Osteoblast (primary cell): ENCODE measurements at regions not wholly inside any gene's neighbourhood (a gene's known extent, or its start where the extent isn't known, plus 50 kb on each side); places are given as distances from the start of the nearest gene placed in this dataset.
"Not testable (repeated sequence)": the region's sequence is repeated elsewhere in the genome, so short reads cannot be mapped to it uniquely, and the experiment has no call there.

Source experiments
- DNase-seq: peaks from one replicate; pipeline ENCODE4 v3.0.0; 2011; ENCODE audit warnings: low spot score, mixed read lengths; ENCODE audit not compliant: insufficient read length; ENCODE audit errors: missing footprints
- H2AFZ ChIP-seq: 2 replicates; pipeline ENCODE4 v1.6.0; 2011; ENCODE audit warnings: mild to moderate bottlenecking, low read length
- H3K27ac ChIP-seq: 2 replicates; pipeline ENCODE4 v1.5.1; 2011; ENCODE audit warnings: mild to moderate bottlenecking, low read depth, low read length, moderate library complexity
- H3K27me3 ChIP-seq: 2 replicates; pipeline ENCODE4 v1.6.0; 2012; ENCODE audit warnings: mild to moderate bottlenecking, control low read depth, inconsistent platforms, low read length, moderate library complexity; ENCODE audit not compliant: insufficient read depth
- H3K36me3 ChIP-seq: 2 replicates; pipeline ENCODE4 v1.5.1; 2011; ENCODE audit warnings: mild to moderate bottlenecking, low read length, control low read depth, moderate library complexity; ENCODE audit not compliant: insufficient read depth
- H3K4me1 ChIP-seq: 2 replicates; pipeline ENCODE4 v1.5.1; 2011; ENCODE audit warnings: mild to moderate bottlenecking, low read length, control low read depth, moderate library complexity; ENCODE audit not compliant: insufficient read depth
- H3K4me2 ChIP-seq: 2 replicates; pipeline ENCODE4 v1.6.0; 2011; ENCODE audit warnings: mild to moderate bottlenecking, low read length; ENCODE audit not compliant: insufficient read depth
- H3K4me3 ChIP-seq: fragments of 200-600 bp; sonication (generic); 3 replicates; pipeline ENCODE4 v1.5.1; 2012; ENCODE audit warnings: mild to moderate bottlenecking, low read length, inconsistent platforms; ENCODE audit not compliant: insufficient read depth
- H3K79me2 ChIP-seq: 2 replicates; pipeline ENCODE4 v1.6.0; 2012; ENCODE audit warnings: mild to moderate bottlenecking, low read length, control low read depth, inconsistent platforms; ENCODE audit not compliant: insufficient read depth
- H3K9me3 ChIP-seq: 2 replicates; pipeline ENCODE4 v1.5.1; 2011; ENCODE audit warnings: low read depth, low read length, control low read depth
- H4K20me1 ChIP-seq: 2 replicates; pipeline ENCODE4 v1.6.0; 2012; ENCODE audit warnings: mild to moderate bottlenecking, low read length, control low read depth; ENCODE audit not compliant: insufficient read depth
- TF ChIP-seq, protein P1 (sequence below): IDR thresholded peaks from 2 replicates; pipeline ENCODE4 v1.5.1; 2011; ENCODE audit warnings: mild to moderate bottlenecking, low read depth, low read length, moderate library complexity; ENCODE audit errors: extremely low read depth

DNA sequence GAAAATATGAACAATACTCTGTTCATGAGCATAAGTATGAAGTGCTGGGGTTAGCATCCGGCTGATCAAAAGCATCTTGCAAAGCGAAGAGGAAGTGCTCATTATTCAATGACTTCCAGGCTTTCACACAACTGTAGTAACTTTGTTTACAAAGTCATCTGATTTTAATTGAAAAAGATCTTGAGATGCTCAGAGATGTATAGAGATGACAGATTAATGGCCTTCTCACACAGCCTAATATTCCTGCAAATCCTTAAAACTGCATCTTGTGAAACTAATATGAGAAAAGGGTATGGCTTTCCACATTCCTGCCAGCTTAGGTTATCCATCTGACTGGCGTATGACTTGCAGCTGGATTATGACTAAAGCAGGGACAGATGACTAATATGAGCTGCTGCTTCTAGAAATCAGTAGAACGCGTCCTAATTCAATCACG lies 125.4 kb downstream of the CASP12 start:
- Histone ChIP-seq H3K27me3 (no peaks in the 10 kb centered on the region), H3K27ac (peak overlapping the region; percentile 36), H3K4me1 (no peaks in the 10 kb centered on the region), H3K4me3 (no peak overlapping the region), H3K79me2 (no peaks in the 10 kb centered on the region), H3K4me2 (peak overlapping the region; percentile 44), H3K36me3 (no peaks in the 10 kb centered on the region), H2AFZ (peak overlapping the region; percentile 64), H3K9me3 (no peaks in the 10 kb centered on the region), H4K20me1 (no peaks in the 10 kb centered on the region)
- DNase-seq = peak; percentile 83
- TF ChIP-seq, protein P1, sequence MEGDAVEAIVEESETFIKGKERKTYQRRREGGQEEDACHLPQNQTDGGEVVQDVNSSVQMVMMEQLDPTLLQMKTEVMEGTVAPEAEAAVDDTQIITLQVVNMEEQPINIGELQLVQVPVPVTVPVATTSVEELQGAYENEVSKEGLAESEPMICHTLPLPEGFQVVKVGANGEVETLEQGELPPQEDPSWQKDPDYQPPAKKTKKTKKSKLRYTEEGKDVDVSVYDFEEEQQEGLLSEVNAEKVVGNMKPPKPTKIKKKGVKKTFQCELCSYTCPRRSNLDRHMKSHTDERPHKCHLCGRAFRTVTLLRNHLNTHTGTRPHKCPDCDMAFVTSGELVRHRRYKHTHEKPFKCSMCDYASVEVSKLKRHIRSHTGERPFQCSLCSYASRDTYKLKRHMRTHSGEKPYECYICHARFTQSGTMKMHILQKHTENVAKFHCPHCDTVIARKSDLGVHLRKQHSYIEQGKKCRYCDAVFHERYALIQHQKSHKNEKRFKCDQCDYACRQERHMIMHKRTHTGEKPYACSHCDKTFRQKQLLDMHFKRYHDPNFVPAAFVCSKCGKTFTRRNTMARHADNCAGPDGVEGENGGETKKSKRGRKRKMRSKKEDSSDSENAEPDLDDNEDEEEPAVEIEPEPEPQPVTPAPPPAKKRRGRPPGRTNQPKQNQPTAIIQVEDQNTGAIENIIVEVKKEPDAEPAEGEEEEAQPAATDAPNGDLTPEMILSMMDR = no peak

DNA sequence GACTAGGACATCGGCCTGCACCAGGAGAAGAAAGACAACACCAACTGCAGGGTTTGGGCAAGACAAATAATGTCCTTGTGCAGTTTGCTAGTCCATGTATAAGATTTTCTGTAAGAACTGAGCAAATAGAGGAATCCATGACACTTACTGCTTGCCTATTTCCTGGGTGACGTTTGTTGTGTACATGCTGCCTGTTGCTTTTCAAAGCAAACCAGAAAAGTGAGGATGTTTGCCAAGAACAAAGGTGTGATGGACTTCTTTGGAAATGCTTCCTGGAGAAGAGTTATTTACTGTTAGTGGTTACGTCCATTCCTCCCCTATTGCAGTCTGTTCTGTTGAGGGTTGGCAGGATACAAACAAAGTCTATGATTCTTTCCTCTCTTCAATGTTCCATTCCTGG lies 126.5 kb downstream of the CASP12 start:
- no peaks in the 10 kb centered on the region for H3K9me3 ChIP-seq
- H3K27me3 ChIP-seq = no peaks in the 10 kb centered on the region
- no peak overlapping the region for H2AFZ ChIP-seq
- DNase-seq = no peak
- TF ChIP-seq, protein P1 = no peak
- H3K4me1 ChIP-seq = no peaks in the 10 kb centered on the region
- no peak overlapping the region for H3K4me2 ChIP-seq
- H3K36me3 ChIP-seq = no peaks in the 10 kb centered on the region
- no peaks in the 10 kb centered on the region for H4K20me1 ChIP-seq
- H3K4me3 ChIP-seq = no peak overlapping the region
- H3K27ac ChIP-seq = no peak overlapping the region
- no peaks in the 10 kb centered on the region for H3K79me2 ChIP-seq

DNA sequence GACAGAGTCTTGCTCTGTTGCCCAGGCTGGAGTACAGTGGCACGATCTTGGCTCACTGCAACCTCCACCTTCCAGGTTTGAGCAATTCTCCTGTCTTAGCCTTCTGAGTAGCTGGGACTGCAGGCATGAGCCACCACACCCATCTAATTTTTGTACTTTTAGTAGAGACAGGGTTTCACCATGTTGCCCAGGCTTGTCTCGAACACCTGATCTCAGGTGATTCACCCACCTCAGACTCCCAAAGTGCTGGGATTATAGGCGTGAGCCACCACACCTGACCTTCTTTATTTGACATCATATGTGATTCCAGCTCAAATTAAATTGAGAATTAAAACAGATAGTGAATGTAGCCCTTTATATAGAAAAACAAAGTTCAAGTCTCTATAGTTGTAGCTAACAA lies 127.2 kb downstream of the CASP12 start:
- not testable (repeated sequence) for H3K27ac ChIP-seq, H3K36me3 ChIP-seq, H3K4me1 ChIP-seq, H3K4me3 ChIP-seq, H2AFZ ChIP-seq, H3K27me3 ChIP-seq, DNase-seq, H3K4me2 ChIP-seq, H4K20me1 ChIP-seq, H3K79me2 ChIP-seq, H3K9me3 ChIP-seq

DNA sequence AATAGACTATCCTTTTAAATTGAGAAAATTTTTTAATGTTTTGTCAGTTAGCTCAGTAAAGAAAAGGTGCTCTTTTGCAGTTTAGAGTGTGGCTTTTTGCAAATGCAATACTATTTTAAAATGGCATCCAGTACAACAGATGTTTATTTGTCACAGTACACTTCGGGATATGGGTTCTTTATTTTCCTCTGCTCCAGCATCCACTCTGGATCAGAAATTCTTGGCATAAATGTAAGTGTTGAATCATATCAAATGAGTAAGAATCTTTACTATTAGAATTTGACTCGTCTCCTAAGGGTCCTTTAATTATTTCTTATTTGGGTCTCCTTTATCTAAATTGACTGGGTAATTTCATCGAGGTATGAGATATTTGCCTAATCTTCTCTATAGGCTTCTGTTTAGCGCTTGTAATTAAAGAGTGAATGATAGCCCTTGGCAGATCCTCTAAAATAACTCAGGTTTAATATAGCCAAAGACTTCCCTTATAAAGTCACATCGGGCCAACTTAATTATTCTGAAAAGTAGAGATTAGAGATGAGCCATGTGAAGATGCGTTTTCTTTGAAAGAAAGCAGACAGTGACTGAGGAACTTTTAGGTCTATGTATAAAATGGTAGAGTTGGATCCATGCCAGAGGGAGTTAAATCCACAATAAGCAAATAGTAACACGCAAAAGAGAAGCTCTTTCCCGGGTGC lies 132.7 kb downstream of the CASP12 start:
- Histone ChIP-seq H4K20me1 (no peaks in the 10 kb centered on the region), H3K79me2 (no peaks in the 10 kb centered on the region), H3K4me1 (no peaks in the 10 kb centered on the region), H3K36me3 (no peaks in the 10 kb centered on the region), H2AFZ (no peak overlapping the region), H3K4me2 (no peak overlapping the region), H3K27ac (no peak overlapping the region), H3K4me3 (no peak overlapping the region), H3K9me3 (no peaks in the 10 kb centered on the region), H3K27me3 (no peaks in the 10 kb centered on the region)
- TF ChIP-seq, protein P1 = no peak
- no peak for DNase-seq
